Retinal pigment epithelial cell (primary cell): ENCODE measurements at regions not wholly inside any gene's neighbourhood (a gene's known extent, or its start where the extent isn't known, plus 50 kb on each side); places are given as distances from the start of the nearest gene placed in this dataset.

Experiments used
- DNase-seq: peaks from one replicate; pipeline ENCODE4 v3.0.0-alpha.2; 2010; ENCODE audit warnings: low read depth
- H3K4me3 ChIP-seq: 2 replicates; pipeline ENCODE4 v1.5.1; 2011; ENCODE audit warnings: mild to moderate bottlenecking, low read length, control low read depth, moderate library complexity
- TF ChIP-seq, protein P1 (sequence below): conservative IDR thresholded peaks from 2 replicates; pipeline ENCODE4 v1.5.1; 2011; ENCODE audit warnings: low read depth, low read length, control low read depth, inconsistent platforms

DNA sequence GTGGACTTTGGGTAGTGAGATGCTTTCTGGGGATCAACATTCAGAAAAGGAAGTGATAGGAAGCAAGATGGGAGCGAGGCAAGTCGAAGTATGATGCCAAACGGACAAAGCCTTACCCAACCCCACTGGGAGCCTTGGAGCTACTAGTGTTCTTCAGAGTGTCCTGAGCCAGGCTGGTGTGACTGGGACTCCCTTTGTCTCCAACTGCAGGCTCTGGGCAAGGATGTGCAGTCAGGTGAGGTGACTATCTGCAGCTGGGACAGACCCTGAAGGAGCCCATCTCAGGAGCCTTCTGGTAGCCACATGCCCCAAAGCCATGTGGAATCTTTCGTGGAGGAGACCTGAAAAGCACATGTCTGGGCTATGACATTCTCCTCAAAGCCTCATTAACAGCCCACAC is 360.6 kb downstream of the MTRR start:
- TF ChIP-seq, protein P1, sequence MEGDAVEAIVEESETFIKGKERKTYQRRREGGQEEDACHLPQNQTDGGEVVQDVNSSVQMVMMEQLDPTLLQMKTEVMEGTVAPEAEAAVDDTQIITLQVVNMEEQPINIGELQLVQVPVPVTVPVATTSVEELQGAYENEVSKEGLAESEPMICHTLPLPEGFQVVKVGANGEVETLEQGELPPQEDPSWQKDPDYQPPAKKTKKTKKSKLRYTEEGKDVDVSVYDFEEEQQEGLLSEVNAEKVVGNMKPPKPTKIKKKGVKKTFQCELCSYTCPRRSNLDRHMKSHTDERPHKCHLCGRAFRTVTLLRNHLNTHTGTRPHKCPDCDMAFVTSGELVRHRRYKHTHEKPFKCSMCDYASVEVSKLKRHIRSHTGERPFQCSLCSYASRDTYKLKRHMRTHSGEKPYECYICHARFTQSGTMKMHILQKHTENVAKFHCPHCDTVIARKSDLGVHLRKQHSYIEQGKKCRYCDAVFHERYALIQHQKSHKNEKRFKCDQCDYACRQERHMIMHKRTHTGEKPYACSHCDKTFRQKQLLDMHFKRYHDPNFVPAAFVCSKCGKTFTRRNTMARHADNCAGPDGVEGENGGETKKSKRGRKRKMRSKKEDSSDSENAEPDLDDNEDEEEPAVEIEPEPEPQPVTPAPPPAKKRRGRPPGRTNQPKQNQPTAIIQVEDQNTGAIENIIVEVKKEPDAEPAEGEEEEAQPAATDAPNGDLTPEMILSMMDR: no peak
- DNase-seq: no peak
- no peak overlapping the region for H3K4me3 ChIP-seq

DNA sequence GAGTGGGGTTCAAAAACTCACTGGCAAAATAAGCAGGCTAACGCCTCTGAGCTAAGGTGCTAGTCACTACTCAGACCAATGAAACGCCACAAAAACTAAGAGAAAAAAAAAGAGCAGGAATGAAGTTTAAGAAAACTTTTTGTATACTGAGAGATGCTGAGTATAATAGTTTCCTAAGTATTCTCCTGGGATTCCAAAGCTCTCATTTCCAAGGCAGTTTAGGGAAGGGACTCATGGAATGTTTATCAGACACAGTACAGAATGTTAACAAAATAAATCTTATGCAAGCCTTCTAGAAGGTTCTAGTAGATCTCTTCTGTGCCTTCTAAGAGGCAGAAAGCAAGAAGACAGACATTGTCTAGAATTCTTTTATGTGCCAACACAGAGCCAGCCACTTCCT is 361.9 kb downstream of the MTRR start:
- H3K4me3 ChIP-seq: no peak overlapping the region
- TF ChIP-seq, protein P1: no peak
- DNase-seq: no peak

DNA sequence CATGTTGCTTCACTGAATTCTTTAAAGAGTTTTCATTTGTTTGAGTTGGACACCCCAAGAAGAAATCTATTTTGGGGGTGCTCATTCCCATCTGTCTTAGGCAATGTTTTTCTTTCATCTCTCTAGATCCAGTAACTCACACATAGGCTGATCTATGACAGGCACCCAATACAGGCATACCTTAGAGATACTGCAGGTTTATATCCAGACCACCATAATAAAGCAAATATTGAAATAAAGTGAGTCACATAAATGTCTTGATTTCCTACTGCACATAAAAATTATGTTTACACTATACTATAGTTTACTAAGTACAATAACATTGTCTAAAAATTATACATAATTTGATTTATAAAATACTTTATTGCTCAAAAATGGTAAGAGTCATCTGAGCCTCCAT is 364.5 kb downstream of the MTRR start:
- no peak for DNase-seq
- TF ChIP-seq, protein P1: no peak

DNA sequence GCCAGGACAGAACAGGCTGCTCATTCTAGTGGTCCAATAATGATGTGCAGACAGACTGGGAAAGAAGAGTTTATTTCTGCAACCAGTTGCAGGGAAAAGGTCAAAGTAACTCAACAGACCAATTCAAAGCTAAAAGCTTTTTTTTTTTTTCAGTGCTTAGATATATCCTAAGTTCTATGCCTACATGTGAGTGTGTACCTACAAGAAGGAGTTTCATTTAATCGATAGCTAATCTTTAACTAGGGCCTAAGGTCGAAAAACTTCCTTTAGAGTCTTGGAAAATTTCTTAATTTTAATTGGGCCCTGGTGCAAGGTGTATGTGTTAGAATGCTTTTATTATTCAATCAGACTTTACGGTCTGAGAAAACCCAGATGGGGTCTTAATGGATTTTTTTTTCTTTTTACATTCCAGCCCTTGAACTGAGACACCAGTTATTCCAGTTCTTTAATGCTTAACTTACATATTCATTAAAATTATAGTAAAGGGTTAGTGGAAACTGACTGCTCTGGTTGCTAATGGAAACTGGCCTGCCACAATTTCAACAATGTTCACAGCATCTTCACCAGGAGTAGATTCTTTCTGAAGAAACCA is 365.3 kb downstream of the MTRR start:
- DNase-seq: no peak
- TF ChIP-seq, protein P1: no peak
- H3K4me3 ChIP-seq: no peak overlapping the region

More for the DNA sequence above, 364.5 kb downstream of the MTRR start:
- H3K4me3 ChIP-seq: no peak overlapping the region

DNA sequence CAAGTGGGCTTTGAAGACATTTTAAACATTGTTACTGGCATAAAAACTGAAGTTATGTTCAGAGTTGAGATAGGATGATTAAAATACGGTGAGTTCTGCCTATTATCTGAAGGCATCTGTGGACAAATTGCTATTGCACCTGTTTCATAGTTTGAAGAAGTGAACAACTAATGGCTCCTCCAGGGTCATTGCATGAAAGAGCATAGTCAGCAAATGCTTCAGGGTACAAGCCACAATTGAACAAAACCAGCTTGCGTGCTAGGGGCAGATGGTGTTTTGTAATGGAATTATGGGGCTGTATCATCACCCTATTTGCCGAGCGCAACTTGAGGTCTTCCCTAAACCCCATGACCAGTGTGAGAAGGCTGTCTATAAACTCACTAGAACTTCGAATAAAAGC is 369.1 kb downstream of the MTRR start:
- no peak overlapping the region for H3K4me3 ChIP-seq
- DNase-seq: no peak
- TF ChIP-seq, protein P1: no peak

DNA sequence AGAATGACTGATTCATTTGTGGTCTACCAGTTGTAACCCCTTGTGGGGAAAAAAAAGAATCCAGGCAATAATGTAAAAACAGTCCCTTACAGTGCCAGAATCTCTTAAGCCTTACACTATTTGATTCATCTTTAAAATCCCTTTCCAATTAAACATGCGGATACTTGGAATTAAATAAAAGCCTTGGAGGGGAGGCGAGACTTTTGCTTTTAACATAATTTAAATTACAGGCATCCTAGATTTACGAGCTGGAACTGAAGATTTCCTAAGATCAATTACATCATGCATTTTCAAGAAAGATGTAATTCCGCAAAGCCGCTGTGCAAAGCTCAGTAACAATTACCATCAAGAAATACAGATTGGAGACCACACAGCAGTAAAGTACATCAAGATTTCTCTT is 370.2 kb downstream of the MTRR start:
- TF ChIP-seq, protein P1: no peak
- no peak overlapping the region for H3K4me3 ChIP-seq
- no peak for DNase-seq

DNA sequence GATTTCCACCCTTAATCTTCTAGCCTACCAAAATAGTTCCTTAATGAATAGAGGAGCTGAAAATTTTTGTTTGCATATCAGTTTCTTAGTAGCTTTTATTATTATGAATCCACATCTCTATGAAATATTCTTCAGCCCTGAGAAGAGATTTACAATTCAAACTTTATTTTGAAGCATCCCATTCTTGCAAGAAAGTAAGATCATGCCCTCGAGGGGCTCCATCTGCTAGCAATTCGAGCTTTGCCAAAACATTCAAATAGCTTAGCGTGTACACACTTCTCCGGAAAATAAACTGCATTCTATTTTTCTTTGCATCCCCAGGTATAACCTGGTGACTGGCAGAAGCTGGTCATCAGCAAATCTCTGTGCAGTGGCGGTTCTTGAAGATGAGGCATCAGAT is 370.7 kb downstream of the MTRR start:
- no peak overlapping the region for H3K4me3 ChIP-seq
- DNase-seq: no peak
- TF ChIP-seq, protein P1: no peak
